ENCODE measurements at regions not wholly inside any gene's neighbourhood (a gene's known extent, or its start where the extent isn't known, plus 50 kb on each side); places are given as distances from the start of the nearest gene placed in this dataset.

- ChIA-PET POLR2A (no interaction called here), CTCF (no interaction called here)
- ATAC-seq, result no peak
- Mint-ChIP-seq H3K27ac (no peak overlapping the region), H3K4me1 (ENCODE audit: low read depth) (peaks cover 5% of the 10 kb centered on the region), H3K27me3 (ENCODE audit: low read depth) (peaks cover 9% of the 10 kb centered on the region), H3K4me3 (no peak overlapping the region), H3K36me3 (ENCODE audit: low read depth) (no peaks in the 10 kb centered on the region), H3K9me3 (ENCODE audit: insufficient read depth) (no peaks in the 10 kb centered on the region)
- DNase-seq, result no peak
These were observed 173.6 kb downstream of the GADD45G start for GRCh38 chr9:89778100-89779090.

- CTCF ChIA-PET, result no interaction called here
- Mint-ChIP-seq H3K27me3 (ENCODE audit: low read depth) (peaks cover 12% of the 10 kb centered on the region), H3K4me3 (no peak overlapping the region), H3K27ac (no peak overlapping the region), H3K4me1 (ENCODE audit: low read depth) (peaks cover 5% of the 10 kb centered on the region), H3K36me3 (ENCODE audit: low read depth) (no peaks in the 10 kb centered on the region), H3K9me3 (ENCODE audit: insufficient read depth) (no peaks in the 10 kb centered on the region)
- ATAC-seq, result no peak
- DNase-seq, result no peak
- POLR2A ChIA-PET, result no interaction called here
These were observed 174.8 kb downstream of the GADD45G start for GRCh38 chr9:89779405-89780203.

- CTCF ChIA-PET, result no interaction called here
- H3K36me3 Mint-ChIP-seq (ENCODE audit: low read depth), result no peaks in the 10 kb centered on the region
- H3K9me3 Mint-ChIP-seq (ENCODE audit: insufficient read depth), result no peaks in the 10 kb centered on the region
- no peak overlapping the region for H3K27ac Mint-ChIP-seq
- H3K4me3 Mint-ChIP-seq, result no peak overlapping the region
- POLR2A ChIA-PET, result no interaction called here
- DNase-seq, result no peak
- H3K4me1 Mint-ChIP-seq (ENCODE audit: low read depth), result peaks cover 5% of the 10 kb centered on the region
- ATAC-seq, result no peak
- H3K27me3 Mint-ChIP-seq (ENCODE audit: low read depth), result peaks cover 15% of the 10 kb centered on the region
These were observed 176.1 kb downstream of the GADD45G start for GRCh38 chr9:89780959-89781358.

GRCh38 chr9:89781838-89782540 lies 177.2 kb downstream of the GADD45G start:
- peaks cover 5% of the 10 kb centered on the region for H3K4me1 Mint-ChIP-seq (ENCODE audit: low read depth)
- H3K27me3 Mint-ChIP-seq (ENCODE audit: low read depth), result peaks cover 21% of the 10 kb centered on the region
- CTCF ChIA-PET, result interaction anchor here (1.0 kb wide), 1 partner anchor 38 kb away, joined by 4 read pairs; no protein-coding TSS in a partner anchor
- POLR2A ChIA-PET, result no interaction called here
- H3K27ac Mint-ChIP-seq, result no peak overlapping the region
- H3K36me3 Mint-ChIP-seq (ENCODE audit: low read depth), result no peaks in the 10 kb centered on the region
- no peak overlapping the region for H3K4me3 Mint-ChIP-seq
- DNase-seq (no peak), ATAC-seq (no peak)
- H3K9me3 Mint-ChIP-seq (ENCODE audit: insufficient read depth), result no peaks in the 10 kb centered on the region

GRCh38 chr9:89786655-89787054 lies 181.8 kb downstream of the GADD45G start:
- Mint-ChIP-seq H3K36me3 (ENCODE audit: low read depth) (no peaks in the 10 kb centered on the region), H3K9me3 (ENCODE audit: insufficient read depth) (no peaks in the 10 kb centered on the region), H3K27ac (no peak overlapping the region), H3K27me3 (ENCODE audit: low read depth) (peaks cover 21% of the 10 kb centered on the region), H3K4me3 (no peak overlapping the region), H3K4me1 (ENCODE audit: low read depth) (peaks cover 5% of the 10 kb centered on the region)
- CTCF ChIA-PET, result interaction anchor here (0.6 kb wide), 1 partner anchor 73 kb away, joined by 3 read pairs; no protein-coding TSS in a partner anchor
- ATAC-seq (no peak), DNase-seq (no peak)
- POLR2A ChIA-PET, result no interaction called here

- ChIA-PET CTCF (no interaction called here), POLR2A (no interaction called here)
- Mint-ChIP-seq H3K4me3 (no peak overlapping the region), H3K4me1 (ENCODE audit: low read depth) (no peaks in the 10 kb centered on the region), H3K36me3 (ENCODE audit: low read depth) (no peaks in the 10 kb centered on the region), H3K9me3 (ENCODE audit: insufficient read depth) (no peaks in the 10 kb centered on the region), H3K27me3 (ENCODE audit: low read depth) (peaks cover 21% of the 10 kb centered on the region), H3K27ac (no peak overlapping the region)
- ATAC-seq (no peak), DNase-seq (no peak)
These were observed 182.8 kb downstream of the GADD45G start for GRCh38 chr9:89787595-89787994.

GRCh38 chr9:89788434-89788833 lies 183.6 kb downstream of the GADD45G start:
- POLR2A ChIA-PET, result no interaction called here
- H3K36me3 Mint-ChIP-seq (ENCODE audit: low read depth), result no peaks in the 10 kb centered on the region
- H3K4me1 Mint-ChIP-seq (ENCODE audit: low read depth), result no peaks in the 10 kb centered on the region
- H3K27ac Mint-ChIP-seq, result no peak overlapping the region
- peaks cover 21% of the 10 kb centered on the region for H3K27me3 Mint-ChIP-seq (ENCODE audit: low read depth)
- no peak overlapping the region for H3K4me3 Mint-ChIP-seq
- CTCF ChIA-PET, result no interaction called here
- ATAC-seq, result no peak
- no peaks in the 10 kb centered on the region for H3K9me3 Mint-ChIP-seq (ENCODE audit: insufficient read depth)
- no peak for DNase-seq

GRCh38 chr9:89789922-89790510 lies 185.2 kb downstream of the GADD45G start:
- Mint-ChIP-seq H3K27ac (no peak overlapping the region), H3K27me3 (ENCODE audit: low read depth) (peaks cover 18% of the 10 kb centered on the region), H3K4me3 (no peak overlapping the region), H3K36me3 (ENCODE audit: low read depth) (no peaks in the 10 kb centered on the region), H3K4me1 (ENCODE audit: low read depth) (no peaks in the 10 kb centered on the region), H3K9me3 (ENCODE audit: insufficient read depth) (no peaks in the 10 kb centered on the region)
- ATAC-seq (no peak), DNase-seq (no peak)
- ChIA-PET CTCF (no interaction called here), POLR2A (interaction anchor here (0.7 kb wide), 1 partner anchor 89 kb away, joined by 3 read pairs; no protein-coding TSS in a partner anchor)

GRCh38 chr9:89790542-89791109 lies 185.8 kb downstream of the GADD45G start:
- DNase-seq, result no peak
- H3K4me3 Mint-ChIP-seq, result no peak overlapping the region
- no peak overlapping the region for H3K27ac Mint-ChIP-seq
- peaks cover 2% of the 10 kb centered on the region for H3K4me1 Mint-ChIP-seq (ENCODE audit: low read depth)
- peaks cover 14% of the 10 kb centered on the region for H3K27me3 Mint-ChIP-seq (ENCODE audit: low read depth)
- H3K36me3 Mint-ChIP-seq (ENCODE audit: low read depth), result no peaks in the 10 kb centered on the region
- ChIA-PET CTCF (no interaction called here), POLR2A (no interaction called here)
- H3K9me3 Mint-ChIP-seq (ENCODE audit: insufficient read depth), result no peaks in the 10 kb centered on the region
- no peak for ATAC-seq

- POLR2A ChIA-PET, result no interaction called here
- H3K27ac Mint-ChIP-seq, result no peak overlapping the region
- ATAC-seq (no peak), DNase-seq (no peak)
- no peaks in the 10 kb centered on the region for H3K36me3 Mint-ChIP-seq (ENCODE audit: low read depth)
- H3K4me1 Mint-ChIP-seq (ENCODE audit: low read depth), result peaks cover 5% of the 10 kb centered on the region
- CTCF ChIA-PET, result no interaction called here
- H3K4me3 Mint-ChIP-seq, result no peak overlapping the region
- no peaks in the 10 kb centered on the region for H3K9me3 Mint-ChIP-seq (ENCODE audit: insufficient read depth)
- peaks cover 11% of the 10 kb centered on the region for H3K27me3 Mint-ChIP-seq (ENCODE audit: low read depth)
These were observed 186.9 kb downstream of the GADD45G start for GRCh38 chr9:89791754-89792153.

All from activated CD8-positive, alpha-beta T cell treated with anti-CD3 and anti-CD28 coated beads, Interleukin-2, amount 10 ng/mL, durations not matched to agents 7 days and 5 days (primary cell).